ENCODE measurements at regions not wholly inside any gene's neighbourhood (a gene's known extent, or its start where the extent isn't known, plus 50 kb on each side); places are given as distances from the start of the nearest gene placed in this dataset.
"Not testable (repeated sequence)": the region's sequence is repeated elsewhere in the genome, so short reads cannot be mapped to it uniquely, and the experiment has no call there.

GRCh38 chr3:98705694-98706093 lies 57.4 kb upstream of the ST3GAL6 start:
- DNase-seq = no peak

- peak; percentile 66 for DNase-seq
Measured at GRCh38 chr3:98708681-98709080, 54.5 kb upstream of the ST3GAL6 start.

DNA sequence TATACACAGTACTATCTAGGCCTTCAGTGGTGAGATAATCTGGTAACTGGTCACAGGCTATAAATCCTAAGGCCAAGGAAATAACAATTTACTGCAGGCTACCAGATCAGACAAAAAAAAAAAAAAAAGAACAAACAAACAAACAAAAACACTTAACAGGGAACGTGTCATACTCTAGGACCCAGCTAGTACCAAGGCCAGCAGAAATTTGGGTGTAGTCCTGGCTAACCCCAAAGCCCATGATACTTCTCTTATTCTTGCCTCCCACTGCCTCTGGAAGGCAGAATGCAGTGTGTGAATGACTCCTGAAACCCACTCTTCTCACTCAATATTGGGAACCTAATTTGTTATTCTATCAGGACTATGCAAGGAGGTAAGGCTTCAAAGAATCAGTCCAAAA lies 53.7 kb upstream of the ST3GAL6 start:
- DNase-seq = no peak

- DNase-seq = no peak
Measured at GRCh38 chr3:98710067-98710659, 53.0 kb upstream of the ST3GAL6 start.

GRCh38 chr3:98711426-98711825 lies 51.7 kb upstream of the ST3GAL6 start:
- no peak for DNase-seq

DNA sequence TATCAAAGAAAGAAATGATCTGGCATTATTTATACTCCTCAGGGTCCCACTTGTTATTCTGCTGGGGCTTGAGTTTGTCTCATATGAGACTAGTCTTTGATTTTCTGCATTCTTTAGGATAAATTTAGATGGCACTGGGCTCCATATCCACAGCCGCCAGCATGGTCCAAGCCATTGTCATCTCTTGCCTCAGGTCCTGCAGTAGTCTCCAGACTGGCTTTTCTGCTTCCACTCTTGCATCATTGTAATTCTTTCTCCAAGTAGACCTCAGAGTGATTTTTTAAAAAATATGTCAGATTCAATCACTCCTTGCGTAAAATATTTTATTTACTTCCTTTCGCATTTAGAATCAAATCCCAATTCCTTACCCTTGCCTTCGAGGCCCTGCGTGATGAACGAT lies 50.4 kb upstream of the ST3GAL6 start:
- no peak for DNase-seq

DNA sequence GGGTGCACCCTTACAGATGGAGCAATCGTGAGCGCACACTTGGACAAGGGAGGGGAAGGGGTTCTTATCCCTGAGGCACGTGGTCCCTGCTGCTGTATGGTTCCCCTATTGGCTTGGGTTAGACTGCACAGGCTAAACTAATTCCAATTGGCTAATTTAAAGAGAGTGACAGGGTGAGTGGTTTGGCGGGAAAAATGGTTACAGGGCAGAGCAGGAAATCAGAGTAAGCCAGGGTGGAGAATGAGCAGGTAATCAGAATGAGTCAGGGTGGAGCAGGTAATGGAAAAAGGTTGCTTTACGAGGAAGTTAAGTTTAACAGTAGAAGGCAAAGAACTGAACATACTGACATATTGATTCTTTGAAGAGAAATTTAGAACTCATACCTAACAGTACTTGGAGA lies 49.8 kb upstream of the ST3GAL6 start:
- not testable (repeated sequence) for DNase-seq

Data from islet precursor cell (in vitro differentiated cells).